GM19372 (cell line): ENCODE measurements at regions not wholly inside any gene's neighbourhood (a gene's known extent, or its start where the extent isn't known, plus 50 kb on each side); places are given as distances from the start of the nearest gene placed in this dataset.
A peak's percentile ranks its signal among the peaks of the same experiment; 100 is the strongest.

Experiments
- ATAC-seq: cut with Tn5 transposase; IDR thresholded peaks from one replicate; pipeline ENCODE4 v1.9.1; 2021; ENCODE audit warnings: mild to moderate bottlenecking, low read depth, moderate library complexity; ENCODE audit not compliant: unreplicated experiment

DNA sequence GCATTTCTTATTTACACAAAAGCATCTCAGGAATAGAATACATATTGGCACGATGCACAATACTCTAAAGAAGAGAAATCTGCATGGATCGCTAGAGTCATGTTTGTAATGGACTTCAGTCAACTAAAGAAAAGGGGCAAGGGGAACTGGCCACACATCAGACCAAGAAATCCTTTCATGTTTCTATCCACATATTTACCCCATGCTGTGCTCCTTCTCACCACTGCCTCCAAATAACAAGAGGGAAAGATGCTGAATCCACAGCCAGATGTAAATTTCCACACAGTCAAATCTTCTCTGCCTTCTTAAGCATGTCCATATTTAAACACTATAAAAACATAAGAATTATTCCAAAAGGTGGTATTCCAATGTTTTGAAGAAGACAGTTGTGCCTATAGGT lies 67.6 kb downstream of the COX18 start:
- ATAC-seq, result no peak

DNA sequence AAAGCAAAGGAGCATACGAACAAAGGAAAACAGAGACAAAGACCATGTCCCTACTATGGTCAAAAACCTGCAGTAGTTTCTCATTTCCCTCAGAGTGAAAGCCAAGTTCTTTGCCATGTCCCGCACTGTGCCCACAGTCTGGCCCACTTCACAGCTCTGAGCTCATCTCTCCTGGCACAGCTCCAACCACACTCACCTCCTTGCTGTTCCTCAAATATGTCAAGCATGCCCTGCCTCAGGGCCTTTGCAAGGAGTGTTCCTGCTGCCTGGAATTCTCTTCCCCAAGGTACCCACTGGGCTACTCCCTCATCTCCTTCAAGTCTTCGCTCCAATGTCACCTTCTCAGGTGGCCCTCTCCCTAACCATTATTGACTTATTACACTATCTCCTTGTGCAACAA lies 72.1 kb downstream of the COX18 start:
- ATAC-seq, result no peak

DNA sequence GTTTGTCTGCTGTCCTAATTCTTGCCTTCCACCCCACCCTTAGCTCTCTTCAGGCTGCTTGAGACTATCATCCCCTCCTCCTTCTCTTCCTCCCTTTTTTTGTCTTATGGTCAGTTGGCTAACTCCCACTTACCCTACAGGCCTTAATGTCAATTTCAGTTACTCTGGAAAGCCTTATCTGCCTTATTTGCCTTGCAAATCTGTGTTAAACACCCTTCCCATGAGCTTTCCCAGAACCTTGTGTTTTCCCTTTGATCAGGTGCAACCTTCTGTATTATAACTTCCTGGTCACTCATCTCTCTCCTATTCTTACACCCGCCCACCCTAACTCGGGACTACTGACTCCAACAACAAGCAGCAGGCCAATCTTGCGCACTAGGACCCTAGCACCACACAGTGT lies 74.8 kb downstream of the COX18 start:
- no peak for ATAC-seq

DNA sequence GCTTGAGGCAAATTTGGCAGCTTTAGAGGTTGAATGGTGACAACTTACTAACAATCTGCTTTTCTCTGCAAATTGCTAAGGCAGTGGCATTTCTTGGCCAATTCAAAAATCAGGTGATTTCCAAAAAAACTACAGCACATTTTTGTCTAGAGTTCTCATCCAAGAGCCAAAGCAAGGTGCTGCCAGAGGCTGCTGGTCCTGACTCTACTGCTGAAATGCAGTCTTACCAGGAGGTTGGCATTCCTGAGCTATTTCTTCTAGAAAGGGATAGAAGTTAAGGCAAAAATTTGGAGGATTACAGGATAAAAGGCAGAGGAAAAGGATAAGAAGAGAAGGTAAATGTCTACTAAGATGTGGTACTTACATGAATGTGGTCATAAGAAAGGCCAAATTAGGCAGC lies 75.6 kb downstream of the COX18 start:
- ATAC-seq, result no peak

DNA sequence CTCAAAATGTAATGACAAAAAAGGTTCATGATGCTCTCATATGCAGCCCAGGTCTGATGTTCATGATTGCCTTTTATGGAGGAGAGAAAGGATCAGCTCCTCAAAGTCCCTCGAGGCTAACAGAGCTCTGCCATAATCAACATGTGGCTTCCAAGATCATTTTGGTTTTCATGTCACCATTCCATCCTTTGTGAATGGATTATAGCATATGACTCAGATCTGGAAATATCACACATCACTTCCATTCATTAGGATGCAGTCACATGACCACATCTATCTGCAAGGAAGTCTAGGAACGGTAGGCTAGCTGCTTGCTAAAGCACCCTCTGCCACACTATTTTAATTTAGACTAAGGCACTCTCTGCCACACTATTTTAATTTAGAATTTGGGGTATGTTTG lies 77.6 kb downstream of the COX18 start:
- no peak for ATAC-seq

DNA sequence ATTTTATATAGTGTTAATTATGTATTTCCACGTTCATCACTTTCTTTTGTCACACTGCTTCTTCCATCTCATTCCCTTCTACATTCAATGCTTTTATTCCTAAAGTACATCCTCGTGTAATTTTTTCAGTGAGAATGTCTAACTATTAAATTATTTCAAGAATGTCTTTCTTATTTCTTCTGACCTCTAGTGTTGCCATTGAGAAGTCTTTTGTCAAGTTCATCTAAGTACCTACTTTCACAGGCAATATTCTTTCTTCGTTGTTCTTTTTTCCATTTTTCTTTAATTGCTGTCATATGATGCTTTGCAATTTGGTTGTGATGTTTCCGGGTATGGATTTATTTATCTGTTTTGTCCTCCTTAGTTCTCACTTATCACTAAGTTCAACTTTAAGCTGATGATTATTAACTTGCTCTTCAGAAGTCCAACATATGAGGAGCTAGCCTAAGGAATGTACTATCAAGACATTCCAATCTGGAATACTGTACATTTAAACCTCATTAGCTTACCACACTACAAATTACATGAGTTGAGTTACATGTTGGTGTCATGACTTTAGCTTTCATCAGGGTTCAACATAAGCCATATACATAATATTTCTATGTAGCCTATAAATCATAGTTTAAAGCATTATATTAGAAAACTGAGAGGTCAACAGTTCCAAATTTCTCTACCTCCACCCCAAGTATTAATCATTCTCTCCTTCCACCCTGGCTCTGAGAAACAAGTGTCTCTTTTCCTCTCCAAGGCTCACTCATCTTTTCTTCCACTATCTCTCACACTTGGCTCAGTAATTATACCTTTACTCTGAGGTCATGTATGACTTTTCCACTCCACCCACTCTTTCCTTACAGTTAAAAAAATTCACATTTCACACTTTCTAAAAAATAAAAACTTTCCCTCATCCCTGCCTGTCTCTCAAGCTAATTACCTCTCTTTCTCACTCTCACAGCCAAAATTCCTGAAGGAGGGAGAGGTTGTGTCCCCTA lies 81.5 kb downstream of the COX18 start:
- no peak for ATAC-seq

DNA sequence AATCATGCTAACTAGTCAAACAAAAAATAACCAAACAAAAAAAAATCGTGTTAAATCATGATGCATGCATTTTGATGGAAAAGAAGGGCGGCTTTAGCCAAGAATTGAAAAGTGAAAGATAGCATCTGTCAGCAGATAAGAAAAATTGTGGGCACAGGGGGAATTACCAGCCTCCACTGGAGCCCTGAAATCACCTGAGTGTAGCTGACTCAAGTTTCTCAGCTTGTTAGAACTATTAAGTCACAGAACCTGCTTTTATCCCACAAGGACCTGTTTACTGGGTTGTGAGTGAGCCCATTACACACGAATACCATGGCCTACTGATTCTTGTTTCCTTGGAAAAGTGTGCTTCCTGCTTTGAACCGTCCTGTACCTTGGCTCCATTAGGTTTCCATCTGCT lies 85.2 kb downstream of the COX18 start:
- ATAC-seq, result no peak

DNA sequence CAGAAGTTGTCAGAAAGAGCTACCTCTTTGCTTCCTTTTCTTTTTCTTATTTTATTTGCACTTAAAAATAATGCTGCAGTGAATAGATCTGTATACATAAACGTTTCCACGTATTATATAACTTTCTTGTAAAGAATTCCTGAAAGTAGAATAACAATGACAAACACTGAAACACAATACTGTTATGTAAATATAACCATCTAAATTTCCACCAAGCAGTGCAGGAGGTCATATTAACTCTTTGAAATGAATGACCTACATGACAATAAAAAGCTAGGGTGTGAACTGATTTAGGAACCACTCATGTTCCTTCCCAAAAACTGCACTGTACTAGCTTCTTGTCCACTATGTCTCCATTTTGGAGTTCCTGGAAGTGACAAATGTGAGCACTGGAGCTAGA lies 85.8 kb downstream of the COX18 start:
- no peak for ATAC-seq

DNA sequence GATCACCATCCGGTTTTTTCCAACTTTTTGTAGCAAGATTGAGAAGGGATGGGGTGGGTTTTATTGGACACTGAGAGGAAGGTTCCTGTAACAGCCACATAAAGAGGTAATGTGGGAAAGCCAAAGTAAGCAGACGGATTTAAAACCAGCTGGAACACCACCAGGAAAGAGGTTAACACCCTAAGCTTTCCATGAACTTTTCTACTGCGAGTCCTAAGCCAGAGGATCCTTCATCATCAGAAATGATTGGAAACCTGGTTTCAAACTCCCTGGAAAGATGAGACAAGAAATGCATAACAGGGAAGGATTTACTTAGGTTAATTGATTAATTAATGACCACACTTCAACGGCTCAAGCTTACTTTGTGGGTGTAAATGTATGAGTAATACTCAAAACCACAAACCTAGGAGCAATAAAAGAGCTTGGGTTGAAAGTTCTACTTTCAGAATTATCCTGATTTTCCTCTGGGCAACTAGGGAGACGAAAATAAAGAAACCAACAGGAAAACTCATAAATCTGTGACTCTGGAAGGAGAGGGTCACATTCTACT lies 91.5 kb downstream of the COX18 start:
- ATAC-seq, result no peak

DNA sequence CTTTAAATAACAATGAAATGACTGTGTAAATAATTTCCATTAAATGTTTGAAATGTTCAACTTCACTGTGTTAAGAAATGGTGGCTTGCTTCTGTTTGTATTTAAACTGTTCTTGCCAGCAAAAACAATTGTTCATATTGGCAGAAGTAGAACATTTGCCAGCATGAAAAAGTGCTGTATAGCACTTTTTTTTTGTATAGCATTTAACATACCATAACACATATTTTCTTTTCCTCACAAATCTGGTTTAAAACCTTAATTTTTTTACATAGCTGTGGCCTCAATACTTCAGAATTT lies 94.1 kb downstream of the COX18 start:
- ATAC-seq, result no peak

DNA sequence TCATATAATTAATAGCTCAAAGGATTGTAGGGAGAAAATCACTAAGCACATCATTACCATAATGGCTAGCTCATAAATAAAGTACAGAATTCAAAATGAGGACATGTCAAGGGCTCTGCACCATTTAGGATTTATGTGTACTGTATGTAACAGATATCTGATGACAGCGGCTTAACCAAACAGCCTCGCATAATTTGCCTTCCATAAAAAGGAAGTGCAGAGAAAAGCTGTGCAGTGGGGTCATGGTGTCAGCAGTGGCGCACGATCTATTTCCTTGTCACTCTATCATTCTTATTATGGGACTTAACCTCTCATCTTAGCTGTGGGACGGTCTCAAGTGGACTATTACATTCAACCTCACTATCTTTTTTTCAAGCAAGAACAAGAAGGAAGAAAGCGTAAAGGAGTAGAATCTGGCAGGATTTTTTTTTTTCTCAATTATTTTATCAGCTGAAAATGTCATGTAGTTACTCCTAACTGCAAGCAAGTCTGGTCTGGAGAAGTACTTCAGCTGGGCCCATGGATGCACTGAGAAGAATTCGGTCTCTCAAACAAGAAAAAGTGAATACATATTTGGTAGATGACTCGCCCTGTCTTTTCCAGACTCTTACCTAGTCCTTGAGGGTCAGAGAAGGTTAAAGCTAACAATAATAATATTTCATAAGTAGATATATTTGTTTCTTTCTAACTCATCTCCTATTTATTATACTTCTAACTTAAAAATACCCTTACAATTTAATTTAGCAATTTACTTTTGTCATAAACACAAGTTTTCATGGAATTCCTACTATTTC lies 94.6 kb downstream of the COX18 start:
- no peak for ATAC-seq

DNA sequence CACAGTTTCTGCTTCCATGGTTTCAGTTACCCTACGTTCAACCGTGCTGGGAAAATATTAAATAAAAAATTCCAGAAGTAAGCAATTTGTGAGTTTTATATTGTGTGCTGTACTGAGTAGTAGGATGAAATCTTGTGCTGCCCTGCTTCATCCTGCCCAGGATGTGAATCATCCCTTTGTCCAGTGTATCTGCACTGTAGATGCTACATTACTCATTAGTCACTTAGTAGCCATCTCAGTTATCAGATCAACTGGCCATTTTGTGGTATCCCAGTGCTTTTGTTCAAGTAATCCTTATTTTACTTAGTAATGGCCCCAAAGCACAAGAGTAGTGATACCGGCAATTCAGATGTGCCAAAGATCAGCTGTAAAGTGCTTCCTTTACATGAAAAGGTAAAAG lies 97.9 kb downstream of the COX18 start:
- no peak for ATAC-seq

DNA sequence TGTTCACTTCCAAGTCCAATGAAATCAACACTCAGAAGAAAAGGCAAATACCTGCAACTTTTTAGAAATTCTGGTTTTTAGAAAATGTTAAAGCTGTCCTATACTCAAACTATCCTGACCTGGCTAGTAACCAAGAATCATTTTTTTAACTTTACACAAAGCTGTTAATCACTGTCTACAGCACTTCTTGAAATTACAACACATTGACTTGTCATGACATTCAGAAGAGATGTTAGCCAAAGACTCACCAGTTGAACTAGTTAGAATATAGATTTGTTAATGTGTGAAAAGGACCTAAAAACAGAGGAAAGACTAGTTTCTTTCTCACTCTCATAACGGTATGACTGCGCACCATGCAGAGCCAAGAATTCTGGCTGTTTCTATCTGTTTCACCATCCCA lies 98.8 kb downstream of the COX18 start:
- ATAC-seq, result no peak

DNA sequence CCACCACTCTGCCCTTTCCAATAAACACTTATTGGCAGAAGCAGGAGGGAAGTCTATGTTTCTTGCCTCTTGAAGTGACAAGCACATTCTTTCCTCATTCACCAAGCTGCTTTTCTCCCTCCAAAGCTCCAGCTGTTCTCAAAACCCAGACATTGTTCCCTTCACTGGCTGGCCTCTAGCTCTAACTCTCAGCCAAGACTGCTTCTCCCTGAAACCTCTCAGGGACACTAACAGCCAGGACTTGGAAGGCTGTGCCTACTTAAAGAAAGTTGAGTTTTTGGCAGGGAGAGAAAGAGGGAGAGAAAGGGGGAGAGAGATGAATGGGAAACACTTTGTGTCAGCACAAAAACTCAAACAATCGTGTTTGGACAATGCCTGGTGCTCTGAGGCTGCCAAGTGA lies 99.5 kb downstream of the COX18 start:
- no peak for ATAC-seq

DNA sequence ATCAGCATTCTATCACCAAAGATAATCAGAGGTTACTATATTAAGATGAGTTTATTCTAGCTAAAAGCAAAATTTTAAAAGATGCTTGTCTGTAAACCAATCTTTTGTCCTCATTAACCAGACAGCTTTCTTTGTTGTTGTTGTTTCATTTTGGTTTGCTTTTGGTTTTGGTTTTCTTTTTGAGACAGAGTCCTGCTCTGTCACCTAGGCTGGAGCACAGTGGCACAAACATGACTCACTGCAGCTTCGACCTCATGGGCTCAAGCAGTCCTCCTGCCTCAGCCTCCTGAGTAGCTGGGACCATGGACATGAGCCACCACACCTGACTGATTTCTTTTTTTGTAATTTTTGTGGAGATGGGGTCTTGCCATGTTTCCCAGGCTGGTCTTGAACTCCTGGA lies 102.9 kb downstream of the COX18 start:
- peak; percentile 67 for ATAC-seq

DNA sequence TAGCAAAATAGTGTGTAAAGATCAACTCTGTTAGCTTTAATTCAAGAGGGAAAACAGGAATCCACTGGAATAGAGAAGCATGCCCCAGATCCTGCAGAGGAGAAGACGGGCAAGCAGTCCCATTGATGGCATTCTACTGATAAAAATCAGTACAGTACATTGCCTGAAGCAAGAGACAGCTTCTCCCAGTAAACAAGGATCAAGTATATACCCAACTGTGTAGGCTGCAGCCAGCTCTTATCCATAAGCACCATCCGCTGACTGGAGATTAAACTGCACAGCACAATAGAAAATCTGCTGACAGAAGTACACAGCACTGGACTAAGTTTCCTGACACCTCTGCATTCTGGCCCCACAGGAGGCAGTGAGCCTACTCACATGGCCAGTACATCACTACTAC lies 110.1 kb downstream of the COX18 start:
- no peak for ATAC-seq

DNA sequence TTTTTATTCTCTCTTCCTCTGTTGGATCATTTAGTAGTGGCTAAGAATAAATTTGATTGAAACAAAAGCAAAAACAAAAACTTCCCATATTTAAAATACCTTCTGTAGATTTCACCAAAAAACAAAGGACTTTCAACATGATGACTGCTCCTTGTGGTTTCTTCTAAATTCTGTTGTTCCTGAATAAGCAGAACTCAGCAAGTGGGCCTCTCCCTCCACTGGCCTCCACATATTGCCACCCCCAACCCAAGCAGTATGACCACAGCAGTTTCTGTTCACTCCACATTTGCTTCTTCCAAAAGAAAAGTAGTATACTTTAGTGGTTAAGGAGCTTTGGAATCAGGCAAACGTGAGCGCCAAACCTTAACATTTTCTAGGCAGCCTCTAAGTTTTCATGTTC lies 114.7 kb downstream of the COX18 start:
- no peak for ATAC-seq

DNA sequence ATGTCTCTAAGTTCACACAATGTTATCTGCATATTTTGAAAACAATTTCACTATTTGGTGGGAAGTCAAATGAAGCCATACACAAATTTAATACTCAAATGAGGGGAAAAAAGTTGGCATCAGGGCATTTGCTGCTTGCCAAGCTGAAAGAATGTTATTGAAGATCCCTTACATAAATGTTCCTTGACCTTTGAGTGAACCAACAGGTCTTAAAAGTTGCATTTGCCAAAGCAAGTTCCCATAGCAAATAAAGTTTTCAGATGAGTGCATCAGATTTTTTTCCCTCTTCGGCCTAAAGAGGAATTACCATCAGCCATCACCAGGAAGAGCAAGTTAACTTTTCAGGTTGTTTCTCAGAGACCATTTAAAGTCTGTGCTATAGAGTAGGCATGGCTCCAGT lies 115.9 kb downstream of the COX18 start:
- ATAC-seq, result no peak

DNA sequence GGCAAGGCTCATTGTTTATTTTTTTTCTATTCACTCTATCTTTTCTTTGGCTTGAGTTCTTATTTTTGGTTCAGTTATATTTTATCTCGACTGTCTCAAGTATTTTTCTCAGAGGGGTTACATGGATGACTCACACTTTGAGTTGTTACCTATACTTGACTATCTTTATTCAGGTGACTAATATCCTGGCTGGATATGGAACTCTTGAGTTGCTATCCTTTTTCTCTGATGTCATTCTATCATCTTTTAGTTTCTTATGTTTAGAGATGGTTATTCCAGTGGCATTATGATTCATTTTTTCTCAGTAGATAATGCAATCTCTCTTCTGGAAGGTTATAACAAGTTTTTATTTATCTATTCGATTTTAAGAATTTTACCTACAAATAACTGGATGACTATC lies 117.9 kb downstream of the COX18 start:
- no peak for ATAC-seq

DNA sequence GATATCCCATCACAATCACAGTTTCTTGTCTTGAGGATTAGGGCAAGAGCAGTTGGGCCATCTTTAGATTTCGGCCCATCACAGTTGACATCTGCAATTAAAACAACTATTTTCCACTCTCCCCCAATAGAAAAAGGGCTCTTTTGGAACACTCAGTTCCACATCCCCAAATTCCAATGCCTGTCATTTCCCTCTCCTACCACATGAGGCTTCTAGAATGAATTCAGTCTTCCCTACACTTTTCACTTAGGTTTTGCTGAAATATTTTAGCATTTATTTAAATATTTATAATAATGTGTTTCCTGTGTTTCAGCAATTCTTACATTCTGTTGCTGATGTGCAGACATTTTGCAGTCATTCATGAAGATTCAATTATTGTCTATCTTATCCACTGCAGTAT lies 118.4 kb downstream of the COX18 start:
- no peak for ATAC-seq

DNA sequence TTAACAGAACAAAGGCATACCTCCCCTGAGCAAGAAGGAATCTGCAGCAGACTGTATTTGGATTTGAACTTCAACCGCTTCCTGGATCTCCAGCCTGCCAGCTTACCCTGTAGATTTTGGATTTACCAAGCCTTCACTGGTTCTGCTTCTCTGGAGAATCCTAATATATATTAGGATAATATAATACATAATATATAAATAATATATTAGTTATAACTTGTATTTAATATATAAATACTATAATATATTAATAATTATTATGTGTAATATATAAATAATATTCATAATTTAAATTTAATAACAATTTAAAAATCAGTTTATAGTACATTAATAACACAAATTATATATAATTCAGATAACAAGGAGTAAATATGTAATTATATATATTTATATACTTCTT lies 121.4 kb downstream of the COX18 start:
- no peak for ATAC-seq
